Upper lobe of right lung (tissue), 1 donor: ENCODE measurements at regions not wholly inside any gene's neighbourhood (a gene's known extent, or its start where the extent isn't known, plus 50 kb on each side); places are given as distances from the start of the nearest gene placed in this dataset.

ENCODE experiments used
- ATAC-seq: fragments of 200-7000 bp; cut with Tn5 transposase; one replicate; pipeline ENCODE4 v1.9.1; 2020; ENCODE audit warnings: mild to moderate bottlenecking, moderate library complexity
- DNase-seq: peaks from one replicate; pipeline ENCODE4 v3.0.0-alpha.2; 2020
- H3K27ac ChIP-seq: fragments of 200-600 bp; one replicate; pipeline ENCODE4 v1.8.0; 2022
- H3K27me3 ChIP-seq: fragments of 200-600 bp; one replicate; pipeline ENCODE4 v1.8.0; 2022; ENCODE audit warnings: mild to moderate bottlenecking
- H3K36me3 ChIP-seq: fragments of 200-600 bp; one replicate; pipeline ENCODE4 v1.8.0; 2022
- H3K4me1 ChIP-seq: fragments of 200-600 bp; one replicate; pipeline ENCODE4 v1.8.0; 2022
- H3K4me3 ChIP-seq: fragments of 200-600 bp; one replicate; pipeline ENCODE4 v1.8.0; 2022; ENCODE audit warnings: mild to moderate bottlenecking
- H3K9me3 ChIP-seq: fragments of 200-600 bp; one replicate; pipeline ENCODE4 v1.8.0; 2022
- intact Hi-C: fragments of 100-400 bp; cut with DNase I; formaldehyde crosslinking; loops from one replicate; pipeline ENCODE4 v1.11.0; 2022
- TF ChIP-seq, protein P1 (sequence below): fragments of 200-600 bp; IDR thresholded peaks from one replicate; pipeline ENCODE4 v1.8.0; 2022; ENCODE audit warnings: antibody characterized with exemption
- donor health status: DM: no; HTN: yes; CAD: no; lungs with severe emphysema.

DNA sequence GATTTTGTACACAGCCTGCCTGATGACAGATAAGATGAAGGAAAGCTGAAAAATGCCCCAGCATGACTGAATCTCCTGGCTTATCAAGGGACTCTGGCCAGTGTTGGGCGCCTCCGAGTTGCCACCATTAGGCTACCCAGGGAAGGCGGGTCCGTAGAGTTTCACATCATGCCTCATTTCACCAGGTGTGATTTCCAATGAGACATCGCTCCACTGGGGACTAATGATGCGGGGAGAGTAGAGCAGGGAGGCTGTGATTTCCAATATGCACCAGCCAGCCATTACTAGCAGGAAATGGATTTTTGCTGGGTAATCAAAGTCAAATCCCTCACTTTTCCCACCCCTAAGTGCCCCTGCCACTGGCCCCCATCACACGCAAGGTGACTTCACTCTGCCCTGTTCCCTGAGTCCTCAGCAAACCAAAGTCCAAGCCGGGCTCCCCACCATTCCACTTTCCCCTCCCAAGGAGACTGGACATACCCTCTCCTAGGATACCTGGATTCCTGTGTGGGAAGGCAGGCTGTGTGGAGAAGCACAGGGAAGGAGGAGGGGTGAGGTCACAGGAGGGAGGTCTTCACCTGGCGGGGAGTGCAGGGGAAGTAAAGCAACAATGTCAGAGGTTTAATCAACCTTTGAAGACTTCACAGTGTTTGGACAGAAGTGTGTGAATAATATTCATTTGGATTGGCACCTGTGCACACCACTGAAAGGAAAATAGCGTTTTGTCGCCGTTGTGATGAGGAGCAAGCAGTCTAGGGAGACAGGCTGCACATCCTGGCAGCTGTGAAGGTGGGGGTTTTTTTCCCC is 613.3 kb upstream of the CADM1 start:
- DNase-seq: no peak
- H3K27me3 ChIP-seq: no peaks in the 10 kb centered on the region
- H3K36me3 ChIP-seq: no peaks in the 10 kb centered on the region
- no peaks in the 10 kb centered on the region for H3K4me1 ChIP-seq
- H3K27ac ChIP-seq: no peak overlapping the region
- no peak for ATAC-seq
- H3K9me3 ChIP-seq: no peaks in the 10 kb centered on the region
- no peak overlapping the region for H3K4me3 ChIP-seq
- TF ChIP-seq, protein P1, sequence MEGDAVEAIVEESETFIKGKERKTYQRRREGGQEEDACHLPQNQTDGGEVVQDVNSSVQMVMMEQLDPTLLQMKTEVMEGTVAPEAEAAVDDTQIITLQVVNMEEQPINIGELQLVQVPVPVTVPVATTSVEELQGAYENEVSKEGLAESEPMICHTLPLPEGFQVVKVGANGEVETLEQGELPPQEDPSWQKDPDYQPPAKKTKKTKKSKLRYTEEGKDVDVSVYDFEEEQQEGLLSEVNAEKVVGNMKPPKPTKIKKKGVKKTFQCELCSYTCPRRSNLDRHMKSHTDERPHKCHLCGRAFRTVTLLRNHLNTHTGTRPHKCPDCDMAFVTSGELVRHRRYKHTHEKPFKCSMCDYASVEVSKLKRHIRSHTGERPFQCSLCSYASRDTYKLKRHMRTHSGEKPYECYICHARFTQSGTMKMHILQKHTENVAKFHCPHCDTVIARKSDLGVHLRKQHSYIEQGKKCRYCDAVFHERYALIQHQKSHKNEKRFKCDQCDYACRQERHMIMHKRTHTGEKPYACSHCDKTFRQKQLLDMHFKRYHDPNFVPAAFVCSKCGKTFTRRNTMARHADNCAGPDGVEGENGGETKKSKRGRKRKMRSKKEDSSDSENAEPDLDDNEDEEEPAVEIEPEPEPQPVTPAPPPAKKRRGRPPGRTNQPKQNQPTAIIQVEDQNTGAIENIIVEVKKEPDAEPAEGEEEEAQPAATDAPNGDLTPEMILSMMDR: no peak
- intact Hi-C loops: no loop called here

DNA sequence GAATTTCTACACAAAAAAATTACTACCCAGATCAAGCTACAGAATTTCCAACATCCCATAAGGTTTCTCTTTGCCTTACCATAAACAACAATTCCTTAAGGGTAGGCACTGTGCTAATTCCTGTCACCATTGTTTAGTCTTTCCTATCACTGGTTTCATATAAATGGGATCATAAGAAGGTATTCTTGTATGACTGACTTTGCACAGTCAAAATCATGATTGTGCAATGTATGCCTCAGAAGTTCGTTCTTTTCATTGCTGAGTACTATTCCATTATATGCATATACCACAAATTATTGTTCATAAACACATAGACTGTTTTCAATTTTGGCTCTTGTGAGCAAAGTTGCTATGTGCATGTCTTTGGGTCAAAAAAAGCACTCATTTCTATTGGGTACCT is 611.6 kb upstream of the CADM1 start:
- Histone ChIP-seq H3K9me3 (no peaks in the 10 kb centered on the region), H3K27me3 (no peaks in the 10 kb centered on the region), H3K4me1 (no peaks in the 10 kb centered on the region), H3K4me3 (no peak overlapping the region), H3K36me3 (no peaks in the 10 kb centered on the region), H3K27ac (no peak overlapping the region)
- no peak for DNase-seq
- TF ChIP-seq, protein P1: no peak
- intact Hi-C loops: no loop called here
- no peak for ATAC-seq

DNA sequence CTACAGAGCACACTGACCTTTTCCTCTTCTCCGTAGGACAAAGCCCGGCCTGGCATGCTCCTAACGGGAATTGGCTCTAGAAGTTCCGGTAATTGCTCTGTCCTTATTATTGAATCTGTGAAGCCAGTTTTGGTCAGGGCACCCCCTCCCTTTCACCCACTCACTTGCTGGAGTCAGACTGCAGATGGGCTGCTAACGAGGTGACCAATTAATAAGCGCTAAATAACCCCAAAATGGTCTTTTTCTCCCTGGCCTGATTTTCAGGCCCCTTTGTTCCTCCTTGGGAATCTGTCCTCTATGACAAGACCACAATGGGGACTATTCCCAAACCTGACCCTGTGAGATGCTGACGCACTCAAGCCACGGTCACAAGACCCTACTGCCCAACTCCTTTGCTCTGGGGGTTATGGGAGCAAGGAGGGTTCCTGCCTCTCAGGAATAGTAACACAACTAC is 610.0 kb upstream of the CADM1 start:
- Histone ChIP-seq H3K27ac (no peak overlapping the region), H3K36me3 (no peaks in the 10 kb centered on the region), H3K27me3 (no peaks in the 10 kb centered on the region), H3K9me3 (no peaks in the 10 kb centered on the region), H3K4me3 (no peak overlapping the region), H3K4me1 (no peaks in the 10 kb centered on the region)
- intact Hi-C loops: no loop called here
- ATAC-seq (no peak), DNase-seq (no peak)
- TF ChIP-seq, protein P1: no peak

DNA sequence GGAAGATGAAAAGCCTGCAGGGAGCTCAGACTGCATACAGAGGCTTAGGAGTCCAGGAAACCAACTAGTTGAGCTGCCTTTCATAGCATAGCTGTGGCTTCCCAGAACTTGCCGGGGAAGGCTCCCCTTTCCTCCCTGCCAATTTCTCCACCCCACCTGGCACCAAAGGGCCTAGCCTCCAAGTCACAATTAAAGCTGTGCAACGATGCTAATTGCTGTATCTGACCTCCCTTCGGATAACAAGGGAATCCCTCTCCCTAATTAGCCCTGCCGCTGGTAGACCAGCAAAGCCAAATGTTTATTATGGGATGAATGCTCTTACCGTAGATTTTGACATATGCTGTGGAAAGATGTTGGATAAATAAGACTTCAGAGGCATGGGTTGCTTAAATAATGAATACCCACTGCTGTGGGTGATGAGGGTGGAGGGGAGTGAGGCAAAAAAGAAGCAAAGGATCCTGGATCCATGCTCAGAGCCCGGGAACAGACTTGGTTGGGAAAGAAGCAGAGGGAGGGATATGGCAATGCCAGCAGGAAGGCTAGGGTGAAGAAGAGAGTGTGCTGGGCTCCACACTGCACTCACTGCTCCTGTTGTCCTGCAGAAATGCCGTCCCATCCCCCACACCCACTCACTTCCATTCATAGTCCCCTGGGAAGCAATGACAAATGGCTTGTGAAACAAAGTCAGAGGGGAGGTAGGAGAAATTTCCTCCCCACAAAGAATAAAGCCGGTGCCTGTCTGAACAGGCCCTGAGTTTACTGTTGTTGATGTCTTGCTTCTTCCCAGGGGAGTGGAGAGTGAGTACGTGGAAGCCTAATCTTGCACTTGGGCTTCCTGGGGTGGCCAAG is 608.1 kb upstream of the CADM1 start:
- H3K4me1 ChIP-seq: no peaks in the 10 kb centered on the region
- DNase-seq: no peak
- H3K9me3 ChIP-seq: no peaks in the 10 kb centered on the region
- H3K27ac ChIP-seq: no peak overlapping the region
- no peaks in the 10 kb centered on the region for H3K27me3 ChIP-seq
- intact Hi-C loops: no loop called here
- no peak for ATAC-seq
- TF ChIP-seq, protein P1: no peak
- H3K36me3 ChIP-seq: no peaks in the 10 kb centered on the region
- H3K4me3 ChIP-seq: no peak overlapping the region

DNA sequence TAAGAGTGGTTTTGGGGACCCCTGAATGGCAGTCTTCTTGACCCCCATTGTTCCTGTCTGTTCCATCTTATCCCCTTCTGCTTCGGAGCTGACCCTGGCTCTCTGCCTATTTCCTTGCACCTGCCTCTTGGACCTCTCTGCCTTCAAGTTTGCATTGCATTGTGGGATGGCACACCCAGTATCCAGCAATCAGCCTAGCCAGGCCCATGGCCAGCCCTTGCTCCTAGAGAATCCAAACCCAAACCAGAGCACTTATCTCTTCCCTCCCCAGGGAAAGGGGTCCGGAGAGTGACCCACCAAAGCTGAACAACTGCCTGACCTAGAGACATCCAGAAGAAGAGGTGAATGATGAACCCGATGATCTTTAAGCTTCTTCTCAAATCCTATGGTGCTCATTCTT is 607.3 kb upstream of the CADM1 start:
- TF ChIP-seq, protein P1: no peak
- Histone ChIP-seq H3K9me3 (no peaks in the 10 kb centered on the region), H3K27ac (no peak overlapping the region), H3K4me1 (no peaks in the 10 kb centered on the region), H3K36me3 (no peaks in the 10 kb centered on the region), H3K4me3 (no peak overlapping the region), H3K27me3 (no peaks in the 10 kb centered on the region)
- no peak for DNase-seq
- ATAC-seq: no peak
- intact Hi-C loops: no loop called here
